Upper lobe of left lung (tissue), 4 donors: ENCODE measurements at regions not wholly inside any gene's neighbourhood (a gene's known extent, or its start where the extent isn't known, plus 50 kb on each side); places are given as distances from the start of the nearest gene placed in this dataset.

Source experiments
- CTCF ChIP-seq, 6 experiments: fragments of 450-650 bp in 4 of 6; fragments of 200-600 bp in 2 of 6; sonication (generic) in 2 of 6; IDR thresholded peaks; one replicate each; pipeline ENCODE4 v1.5.1; 2016 to 2019; ENCODE audit warnings: antibody characterized with exemption in 6 of 6
- EP300 ChIP-seq, 4 donors: sonication (generic); formaldehyde crosslinking; IDR thresholded peaks; one replicate each; pipeline ENCODE4 v1.5.1; 2017; ENCODE audit warnings: antibody characterized with exemption in 4 of 4, control low read depth in 2 of 4
- POLR2AphosphoS5 ChIP-seq, 2 donors: sonication (generic); formaldehyde crosslinking; IDR thresholded peaks; one replicate each; pipeline ENCODE4 v1.5.1; 2017; ENCODE audit warnings: antibody characterized with exemption in 2 of 2

GRCh38 chr2:54047658-54048057 is 67.8 kb upstream of the ACYP2 start:
- no peak for TF ChIP-seq EP300 (IDR thresholded peaks at IDR 0.05)
- no peak for TF ChIP-seq CTCF (IDR thresholded peaks at IDR 0.05)
- TF ChIP-seq POLR2AphosphoS5 (IDR thresholded peaks at IDR 0.05), result no peak
